Lung (tissue), 11 donors: ENCODE measurements at regions not wholly inside any gene's neighbourhood (a gene's known extent, or its start where the extent isn't known, plus 50 kb on each side); places are given as distances from the start of the nearest gene placed in this dataset.
"Not testable (repeated sequence)": the region's sequence is repeated elsewhere in the genome, so short reads cannot be mapped to it uniquely, and the experiment has no call there.

ENCODE experiments used
- ATAC-seq: fragments of 200-7000 bp; cut with Tn5 transposase; one replicate; pipeline ENCODE4 v1.9.1; 2020; ENCODE audit warnings: moderate number of reproducible peaks; ENCODE audit not compliant: insufficient read depth, low FRiP score
- DNase-seq, 3 donors: peaks; one replicate each; pipeline ENCODE4 v3.0.0-alpha.2; 2013 to 2017
- H3K27ac ChIP-seq, 2 donors: one replicate each; pipeline ENCODE4 v1.5.1; 2013; ENCODE audit warnings: mild to moderate bottlenecking in 2 of 2, moderate library complexity in 2 of 2, control low read depth in 1 of 2, inconsistent platforms in 1 of 2, low read depth in 1 of 2, low read length in 1 of 2
- H3K27me3 ChIP-seq, 3 donors: one replicate each; pipeline ENCODE4 v1.5.1; 2013; ENCODE audit warnings: low read length in 2 of 3; ENCODE audit not compliant: control insufficient read depth in 3 of 3, insufficient read depth in 3 of 3
- H3K36me3 ChIP-seq, 4 donors: one replicate each; pipeline ENCODE4 v1.5.1; 2013; ENCODE audit warnings: low read length in 4 of 4, mild to moderate bottlenecking in 1 of 4, moderate library complexity in 1 of 4; ENCODE audit not compliant: control insufficient read depth in 4 of 4, insufficient read depth in 4 of 4
- H3K4me1 ChIP-seq, 5 donors: one replicate each; pipeline ENCODE4 v1.5.1; 2013; ENCODE audit warnings: low read length in 5 of 5, mild to moderate bottlenecking in 2 of 5, moderate library complexity in 1 of 5; ENCODE audit not compliant: control insufficient read depth in 5 of 5, insufficient read depth in 5 of 5
- H3K4me3 ChIP-seq: one replicate; pipeline ENCODE4 v1.5.1; 2013; ENCODE audit warnings: mild to moderate bottlenecking, control low read depth, moderate library complexity
- H3K9ac ChIP-seq, 2 donors: one replicate each; pipeline ENCODE4 v1.5.1; 2013; ENCODE audit warnings: low read length in 2 of 2, control low read depth in 1 of 2; ENCODE audit not compliant: insufficient read depth in 1 of 2
- H3K9me3 ChIP-seq, 4 donors: one replicate each; pipeline ENCODE4 v1.5.1; 2013; ENCODE audit warnings: low read length in 3 of 4, mild to moderate bottlenecking in 1 of 4, moderate library complexity in 1 of 4; ENCODE audit not compliant: control insufficient read depth in 4 of 4, insufficient read depth in 3 of 4
- WGBS, 2 donors: extraction: QIAGEN DNeasy Blood & Tissue Kit; methylation state at CpG; one replicate each; pipeline ENCODE4 v1.1.7; 2013; 5-methylcytosine and 5-hydroxymethylcytosine counted together
- TF ChIP-seq, protein P1 (sequence below): IDR thresholded peaks from 2 replicates; pipeline ENCODE4 v1.5.1; 2012; ENCODE audit warnings: mild to moderate bottlenecking; ENCODE audit errors: control extremely low read depth, extremely low read depth
- donor health status: control.
- donor health status: control.
- donor health status: Bipolar disorder and iron deficiency.
- donor health status: healthy.
- donor health status: DM: yes; HTN: yes; CAD: no.

DNA sequence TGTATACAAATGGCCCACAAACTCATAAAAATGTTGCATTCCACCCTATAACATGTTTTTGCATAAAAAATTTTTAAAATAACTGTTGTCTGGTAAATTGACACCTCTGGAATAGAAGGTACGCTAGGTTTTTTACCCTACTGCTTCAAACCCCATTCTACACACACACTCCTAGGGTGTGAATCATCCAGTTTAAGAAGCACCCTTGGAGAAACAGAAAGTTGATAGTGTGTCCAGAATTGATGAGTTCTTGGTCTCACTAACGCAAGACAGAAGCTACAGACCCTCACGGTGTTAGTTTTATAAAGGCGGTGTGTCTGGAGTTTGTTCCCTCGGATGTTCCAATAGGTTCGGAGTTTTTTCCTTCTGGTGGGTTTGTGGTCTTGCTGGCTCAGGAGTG is 158.5 kb downstream of the KLRB1 start:
- Histone ChIP-seq H3K36me3 (no peaks in the 10 kb centered on the region), H3K9me3 (no peaks in the 10 kb centered on the region), H3K4me3 (no peak overlapping the region), H3K4me1 (peaks cover 0 to 9% (median 2%) of the 10 kb centered on the region in 5 donors), H3K27me3 (no peaks in the 10 kb centered on the region), H3K9ac (peak overlapping the region in 1 of 2 donors; percentile 61), H3K27ac (no peak overlapping the region)
- TF ChIP-seq, protein P1, sequence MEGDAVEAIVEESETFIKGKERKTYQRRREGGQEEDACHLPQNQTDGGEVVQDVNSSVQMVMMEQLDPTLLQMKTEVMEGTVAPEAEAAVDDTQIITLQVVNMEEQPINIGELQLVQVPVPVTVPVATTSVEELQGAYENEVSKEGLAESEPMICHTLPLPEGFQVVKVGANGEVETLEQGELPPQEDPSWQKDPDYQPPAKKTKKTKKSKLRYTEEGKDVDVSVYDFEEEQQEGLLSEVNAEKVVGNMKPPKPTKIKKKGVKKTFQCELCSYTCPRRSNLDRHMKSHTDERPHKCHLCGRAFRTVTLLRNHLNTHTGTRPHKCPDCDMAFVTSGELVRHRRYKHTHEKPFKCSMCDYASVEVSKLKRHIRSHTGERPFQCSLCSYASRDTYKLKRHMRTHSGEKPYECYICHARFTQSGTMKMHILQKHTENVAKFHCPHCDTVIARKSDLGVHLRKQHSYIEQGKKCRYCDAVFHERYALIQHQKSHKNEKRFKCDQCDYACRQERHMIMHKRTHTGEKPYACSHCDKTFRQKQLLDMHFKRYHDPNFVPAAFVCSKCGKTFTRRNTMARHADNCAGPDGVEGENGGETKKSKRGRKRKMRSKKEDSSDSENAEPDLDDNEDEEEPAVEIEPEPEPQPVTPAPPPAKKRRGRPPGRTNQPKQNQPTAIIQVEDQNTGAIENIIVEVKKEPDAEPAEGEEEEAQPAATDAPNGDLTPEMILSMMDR = no peak
- ATAC-seq (no peak), DNase-seq (peak in 1 of 3 donors; percentile 13)
- 63 to 84% methylated on average over 6 of the region's 6 CpGs for whole genome bisulfite sequencing, 2 donors

DNA sequence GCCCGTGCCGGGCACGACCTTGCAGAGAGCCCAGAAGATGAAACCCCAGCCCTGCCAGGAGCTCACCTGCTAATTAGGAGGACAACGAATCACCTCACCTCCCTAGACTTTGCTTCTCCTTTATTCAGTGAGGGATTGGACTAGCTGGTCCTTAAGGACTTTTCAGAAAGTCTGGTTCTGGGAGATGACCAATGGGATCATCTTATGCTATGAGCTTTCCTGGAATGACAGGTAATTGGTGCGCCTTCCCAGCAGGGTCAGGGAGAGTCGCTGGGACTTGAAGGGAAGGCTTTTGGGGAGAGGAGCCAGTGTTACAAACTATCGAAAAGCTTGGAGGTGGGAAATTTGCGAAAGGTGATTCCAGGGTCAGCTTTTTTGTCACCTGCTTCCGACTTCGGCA is 159.1 kb downstream of the KLRB1 start:
- ATAC-seq, H3K27ac ChIP-seq, H3K36me3 ChIP-seq, H3K27me3 ChIP-seq, H3K4me1 ChIP-seq, H3K9me3 ChIP-seq: not testable (repeated sequence)
- WGBS, 2 donors = 20 to 54% methylated on average over 7 to 9 of the region's 10 CpGs
- Histone ChIP-seq H3K4me3 (peak overlapping the region; percentile 65), H3K9ac (peak overlapping the region; percentile 37 to 88)
- peak in 1 of 3 donors; percentile 16 for DNase-seq

DNA sequence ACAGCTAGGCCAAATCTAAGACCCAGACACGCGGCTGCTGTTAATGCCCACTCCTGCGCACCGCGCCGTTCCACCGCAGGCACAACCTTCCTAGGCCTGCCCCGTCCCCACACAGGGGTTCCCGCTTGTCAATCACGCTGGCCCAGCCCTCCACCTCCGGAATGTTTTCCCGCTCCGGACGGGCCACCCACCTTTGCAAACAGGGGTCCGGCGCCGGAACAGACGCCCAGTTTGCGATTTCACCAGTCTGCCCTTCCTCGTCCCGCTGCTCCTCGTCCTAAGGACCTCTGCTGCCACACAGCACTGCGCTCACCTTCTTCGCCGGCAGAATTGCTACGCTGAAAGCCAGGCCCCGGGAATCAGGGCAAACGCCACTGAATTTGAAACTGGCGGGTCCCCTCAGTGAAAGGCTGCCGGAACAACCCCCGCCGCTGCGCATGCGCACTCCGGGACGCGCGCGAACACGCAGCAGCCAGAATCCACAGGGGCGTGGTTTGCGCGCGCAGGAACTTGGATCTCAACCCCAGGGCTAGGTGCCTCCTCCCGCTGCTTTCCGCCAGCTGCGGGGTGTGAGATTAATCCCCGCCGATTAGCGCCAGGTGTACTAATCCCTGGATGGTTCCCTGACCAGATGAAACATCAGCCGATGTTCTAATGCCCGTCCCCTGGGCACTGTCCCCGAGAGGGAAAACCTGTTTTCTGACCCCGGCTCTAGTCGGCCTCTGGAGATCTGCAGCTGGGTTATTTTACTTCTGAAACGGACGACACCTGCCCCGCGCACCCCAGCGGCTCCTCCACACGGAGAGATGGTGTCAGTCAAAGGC is 159.7 kb downstream of the KLRB1 start:
- Histone ChIP-seq H3K9ac (peak overlapping the region; percentile 37 to 88), H3K4me3 (peak overlapping the region; percentile 65), H3K27ac (peak overlapping the region in 1 of 2 donors; percentile 7)
- ATAC-seq = peak; percentile 85
- not testable (repeated sequence) for H3K27me3 ChIP-seq, H3K9me3 ChIP-seq, H3K36me3 ChIP-seq, H3K4me1 ChIP-seq
- 0 to 1% methylated on average over 60 to 61 of the region's 61 CpGs for WGBS, 2 donors
- peak; percentile 92 to 94 (median 93) for DNase-seq

DNA sequence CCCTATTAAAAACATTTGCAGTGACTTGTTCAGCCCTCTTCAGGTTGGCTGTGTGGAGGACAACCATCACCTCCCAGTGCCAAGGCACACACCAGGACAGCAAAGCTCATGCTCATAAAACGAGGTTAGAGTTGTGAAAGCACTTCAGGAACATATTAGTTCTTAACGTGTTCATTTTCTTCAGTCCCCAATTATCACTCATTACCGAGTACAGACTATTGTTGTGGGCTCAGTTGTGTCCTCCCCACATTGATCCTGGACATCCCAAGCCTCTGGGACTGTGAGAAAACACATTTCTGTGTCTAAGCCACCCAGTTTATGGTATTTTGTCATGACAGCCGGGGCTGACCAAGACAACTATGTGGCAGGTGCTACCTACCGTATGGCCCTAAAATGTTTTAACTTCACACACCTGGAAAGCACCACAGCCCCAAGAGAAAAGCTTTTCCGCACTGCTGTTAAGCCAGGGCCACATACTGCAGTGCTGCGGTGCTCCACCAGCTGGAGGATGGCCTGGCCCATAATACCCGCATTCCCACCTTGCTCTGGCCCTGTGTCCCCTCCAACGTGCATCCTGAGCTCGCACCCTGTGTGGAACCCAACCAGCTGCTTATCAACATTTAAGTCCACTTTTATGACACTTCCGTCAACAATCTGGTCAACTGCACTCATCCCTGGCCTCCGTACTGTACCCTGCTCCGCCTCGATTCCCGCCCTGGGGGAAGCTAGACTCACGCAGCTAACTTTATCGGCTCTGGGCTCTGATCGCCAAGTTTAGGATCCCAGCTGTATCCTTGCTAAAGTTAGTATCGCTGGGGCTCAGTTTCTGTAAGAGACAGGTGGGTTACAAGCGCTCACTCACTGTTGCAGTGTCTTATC is 160.6 kb downstream of the KLRB1 start:
- 27 to 31% methylated on average over 16 to 17 of the region's 20 CpGs for WGBS, 2 donors
- not testable (repeated sequence) for H3K27me3 ChIP-seq, H3K36me3 ChIP-seq, H3K9me3 ChIP-seq, DNase-seq, H3K4me1 ChIP-seq, H3K27ac ChIP-seq, H3K4me3 ChIP-seq
- ATAC-seq = peak; percentile 5
- H3K9ac ChIP-seq = peak overlapping the region in 1 of 2 donors; percentile 13

DNA sequence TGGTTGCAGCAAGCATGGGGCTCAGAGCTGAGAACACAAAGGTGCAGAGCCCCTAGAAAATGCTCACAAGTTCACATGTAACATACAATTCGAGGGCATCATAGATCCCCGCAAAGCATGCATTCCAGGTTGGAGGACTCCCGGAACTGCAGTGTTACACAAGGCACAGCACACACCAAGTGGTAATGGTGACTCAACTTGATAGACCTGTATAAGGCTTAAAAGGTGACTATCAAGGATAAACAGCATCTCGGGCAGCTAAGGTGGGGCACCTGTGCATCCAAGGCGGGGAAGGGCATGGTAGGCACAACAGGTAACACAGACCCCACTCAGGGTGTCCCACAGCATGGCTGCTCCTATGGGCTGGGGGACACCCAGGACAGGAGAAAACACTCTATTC is 167.3 kb downstream of the KLRB1 start:
- H3K9me3 ChIP-seq, H3K4me1 ChIP-seq, H3K36me3 ChIP-seq, ATAC-seq, H3K9ac ChIP-seq, DNase-seq, H3K27me3 ChIP-seq, H3K4me3 ChIP-seq, H3K27ac ChIP-seq: not testable (repeated sequence)
- WGBS, 2 donors = 84 to 94% methylated on average over 3 of the region's 5 CpGs

DNA sequence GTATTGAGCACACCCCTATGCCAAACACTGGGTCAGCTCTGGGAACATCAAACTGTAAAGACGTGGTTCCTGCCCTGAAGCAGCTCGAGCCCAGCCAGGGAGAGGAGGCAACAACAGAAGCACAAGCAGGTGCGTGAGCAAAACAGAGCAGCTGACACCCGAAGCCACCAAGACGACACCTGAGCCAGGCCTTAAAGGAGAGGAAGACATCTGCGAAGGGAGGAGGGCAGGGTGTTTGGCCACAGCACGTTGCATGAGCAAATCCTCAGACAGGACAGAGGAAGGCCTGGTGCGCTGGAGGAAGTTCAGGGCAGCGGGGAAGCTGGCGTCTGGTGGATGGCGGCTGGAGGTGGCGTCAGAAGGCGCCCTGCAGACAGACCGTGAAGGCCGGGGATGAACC is 172.0 kb downstream of the KLRB1 start:
- DNase-seq, H3K27me3 ChIP-seq, H3K9me3 ChIP-seq, H3K9ac ChIP-seq, H3K4me1 ChIP-seq, ATAC-seq, H3K36me3 ChIP-seq, H3K27ac ChIP-seq, H3K4me3 ChIP-seq: not testable (repeated sequence)
- WGBS, 2 donors = 73 to 83% methylated on average over 6 to 7 of the region's 15 CpGs

DNA sequence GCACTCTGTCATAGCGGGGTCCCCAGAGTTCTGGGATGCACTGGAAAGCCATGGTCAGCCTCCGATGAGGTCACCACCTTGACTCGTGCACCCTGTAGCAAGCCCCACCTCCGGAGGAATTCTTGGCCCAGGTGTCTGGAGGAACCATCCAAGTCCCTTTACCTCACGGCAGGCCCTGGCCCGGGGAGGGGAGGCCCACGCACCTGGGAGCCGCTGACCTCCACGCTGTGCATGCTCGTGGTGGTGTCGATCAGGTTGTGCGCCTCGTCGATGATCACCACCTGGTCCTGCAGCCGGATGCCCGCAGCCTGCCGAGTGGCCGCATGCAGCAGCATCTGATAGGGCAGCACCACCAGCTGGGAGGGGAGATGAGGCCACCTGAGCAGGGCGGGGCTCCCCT is 177.3 kb downstream of the KLRB1 start:
- H3K9ac ChIP-seq, DNase-seq, H3K4me3 ChIP-seq, H3K27ac ChIP-seq, H3K4me1 ChIP-seq, H3K27me3 ChIP-seq, H3K9me3 ChIP-seq, ATAC-seq, H3K36me3 ChIP-seq: not testable (repeated sequence)
- WGBS, 2 donors = 92 to 93% methylated on average over 15 to 17 of the region's 19 CpGs
